ENCODE measurements at regions not wholly inside any gene's neighbourhood (a gene's known extent, or its start where the extent isn't known, plus 50 kb on each side); places are given as distances from the start of the nearest gene placed in this dataset.

- no peak for TF ChIP-seq CBX8 (IDR thresholded peaks at IDR 0.05; ENCODE audit: borderline replicate concordance, extremely low read depth, low read depth, low read length, poor library complexity, severe bottlenecking)
- TF ChIP-seq, protein P1, sequence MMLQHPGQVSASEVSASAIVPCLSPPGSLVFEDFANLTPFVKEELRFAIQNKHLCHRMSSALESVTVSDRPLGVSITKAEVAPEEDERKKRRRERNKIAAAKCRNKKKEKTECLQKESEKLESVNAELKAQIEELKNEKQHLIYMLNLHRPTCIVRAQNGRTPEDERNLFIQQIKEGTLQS (IDR thresholded peaks at IDR 0.05), result no peak
- TF ChIP-seq, protein P1 (CRISPR knock-in tag; conservative IDR thresholded peaks at IDR 0.05), result no peak
- no peak for TF ChIP-seq REST (IDR thresholded peaks at IDR 0.05; ENCODE audit: borderline replicate concordance)
- TF ChIP-seq REST (CRISPR knock-in tag; IDR thresholded peaks at IDR 0.05; ENCODE audit: low read depth), result no peak
- TF ChIP-seq CBX2 (IDR thresholded peaks at IDR 0.05; ENCODE audit: insufficient read depth, low read length, poor library complexity, severe bottlenecking), result no peak
- TF ChIP-seq SP1 (CRISPR knock-in tag; IDR thresholded peaks at IDR 0.05), result no peak
- TF ChIP-seq LCOR (CRISPR knock-in tag; IDR thresholded peaks at IDR 0.05), result no peak
- no peak for TF ChIP-seq POLR2AphosphoS2 (IDR thresholded peaks at IDR 0.05; ENCODE audit: low read length)
- TF ChIP-seq THAP12 (CRISPR knock-in tag; IDR thresholded peaks at IDR 0.05), result no peak
- no peak for TF ChIP-seq ETV6 (IDR thresholded peaks at IDR 0.05; ENCODE audit: borderline replicate concordance in 1 of 2, low read depth in 2 of 2, low read length in 1 of 2)
- TF ChIP-seq ETV6 (CRISPR knock-in tag; IDR thresholded peaks at IDR 0.05; ENCODE audit: borderline replicate concordance), result no peak
- TF ChIP-seq YY1 (IDR thresholded peaks at IDR 0.05; ENCODE audit: borderline replicate concordance in 1 of 3, control insufficient read depth in 1 of 3, extremely low read depth in 1 of 3, insufficient read depth in 3 of 3, insufficient read length in 1 of 3, insufficient replicate concordance in 2 of 3, low read depth in 1 of 3, low read length in 2 of 3), result no peak
- no peak for TF ChIP-seq BRF2 (IDR thresholded peaks at IDR 0.05; ENCODE audit: borderline replicate concordance, insufficient read depth, insufficient read length)
- no peak for TF ChIP-seq TEAD4 (IDR thresholded peaks at IDR 0.05; ENCODE audit: low read length)
- TF ChIP-seq TEAD4 (CRISPR knock-in tag; IDR thresholded peaks at IDR 0.05; ENCODE audit: borderline replicate concordance), result no peak
These were observed 414.0 kb upstream of the HS3ST1 start for GRCh38 chr4:11842620-11843263.

Measured in K562 (cell line).